ENCODE measurements at regions not wholly inside any gene's neighbourhood (a gene's known extent, or its start where the extent isn't known, plus 50 kb on each side); places are given as distances from the start of the nearest gene placed in this dataset.

- Histone ChIP-seq H3K4me1 (ENCODE audit: control insufficient read depth, low read depth, low read length) (no peaks in the 10 kb centered on the region), H3K36me3 (ENCODE audit: control insufficient read depth, insufficient read depth, low read length) (no peaks in the 10 kb centered on the region), H3K27me3 (ENCODE audit: insufficient read depth, low read length, poor library complexity) (no peaks in the 10 kb centered on the region), H3K4me2 (ENCODE audit: low read length) (no peak overlapping the region), H3K18ac (ENCODE audit: low read length) (no peak overlapping the region), H2AK5ac (ENCODE audit: low read length) (no peak overlapping the region), H3K4me3 (ENCODE audit: low read length) (no peak overlapping the region), H3K27ac (ENCODE audit: low read depth, low read length) (no peak overlapping the region), H3K9ac (ENCODE audit: low read length) (no peak overlapping the region), H4K5ac (ENCODE audit: low read length) (no peak overlapping the region), H4K8ac (ENCODE audit: low read depth, low read length) (no peak overlapping the region), H3K56ac (ENCODE audit: low read length) (no peak overlapping the region), H2BK5ac (ENCODE audit: low read length) (no peak overlapping the region), H3K4ac (ENCODE audit: low read depth, low read length) (no peak overlapping the region), H3K79me1 (ENCODE audit: low read length) (no peaks in the 10 kb centered on the region), H2BK120ac (ENCODE audit: low read depth, low read length) (no peak overlapping the region), H3K79me2 (ENCODE audit: control insufficient read depth, insufficient read depth, low read length) (no peaks in the 10 kb centered on the region), H3K23ac (ENCODE audit: low read length) (no peak overlapping the region), H2BK15ac (replicated peaks; ENCODE audit: low read depth) (no peak overlapping the region)
- WGBS (ENCODE audit: extremely low coverage, insufficient coverage, low lambda C conversion rate), result no CpG with 5 or more reads among the region's 3 CpGs
- DNase-seq, result no peak
Measured at GRCh38 chr1:162976628-162977027, 92.5 kb upstream of the RGS4 start.

- Histone ChIP-seq H3K4me3 (ENCODE audit: low read length) (no peak overlapping the region), H2BK120ac (ENCODE audit: low read depth, low read length) (no peak overlapping the region), H2BK15ac (replicated peaks; ENCODE audit: low read depth) (no peak overlapping the region), H3K36me3 (ENCODE audit: control insufficient read depth, insufficient read depth, low read length) (no peaks in the 10 kb centered on the region), H2AK5ac (ENCODE audit: low read length) (no peak overlapping the region), H3K79me1 (ENCODE audit: low read length) (no peaks in the 10 kb centered on the region), H3K56ac (ENCODE audit: low read length) (no peak overlapping the region), H3K23ac (ENCODE audit: low read length) (no peak overlapping the region), H3K4ac (ENCODE audit: low read depth, low read length) (no peak overlapping the region), H3K27ac (ENCODE audit: low read depth, low read length) (no peak overlapping the region), H3K4me1 (ENCODE audit: control insufficient read depth, low read depth, low read length) (no peaks in the 10 kb centered on the region), H3K9ac (ENCODE audit: low read length) (no peak overlapping the region), H3K79me2 (ENCODE audit: control insufficient read depth, insufficient read depth, low read length) (no peaks in the 10 kb centered on the region), H3K27me3 (ENCODE audit: insufficient read depth, low read length, poor library complexity) (no peaks in the 10 kb centered on the region), H3K18ac (ENCODE audit: low read length) (no peak overlapping the region), H2BK5ac (ENCODE audit: low read length) (no peak overlapping the region), H4K5ac (ENCODE audit: low read length) (no peak overlapping the region), H3K4me2 (ENCODE audit: low read length) (no peak overlapping the region), H4K8ac (ENCODE audit: low read depth, low read length) (no peak overlapping the region)
- no peak for DNase-seq
Measured at GRCh38 chr1:162974810-162975209, 94.4 kb upstream of the RGS4 start.

- Histone ChIP-seq H2BK5ac (ENCODE audit: low read length) (no peak overlapping the region), H3K4me1 (ENCODE audit: control insufficient read depth, low read depth, low read length) (no peaks in the 10 kb centered on the region), H2BK15ac (replicated peaks; ENCODE audit: low read depth) (no peak overlapping the region), H3K4ac (ENCODE audit: low read depth, low read length) (no peak overlapping the region), H3K23ac (ENCODE audit: low read length) (no peak overlapping the region), H3K4me2 (ENCODE audit: low read length) (no peak overlapping the region), H3K18ac (ENCODE audit: low read length) (no peak overlapping the region), H3K4me3 (ENCODE audit: low read length) (no peak overlapping the region), H3K36me3 (ENCODE audit: control insufficient read depth, insufficient read depth, low read length) (no peaks in the 10 kb centered on the region), H4K8ac (ENCODE audit: low read depth, low read length) (no peak overlapping the region), H2AK5ac (ENCODE audit: low read length) (no peak overlapping the region), H2BK120ac (ENCODE audit: low read depth, low read length) (no peak overlapping the region), H3K9ac (ENCODE audit: low read length) (no peak overlapping the region), H3K79me1 (ENCODE audit: low read length) (no peaks in the 10 kb centered on the region), H4K5ac (ENCODE audit: low read length) (no peak overlapping the region), H3K27me3 (ENCODE audit: insufficient read depth, low read length, poor library complexity) (no peaks in the 10 kb centered on the region), H3K27ac (ENCODE audit: low read depth, low read length) (no peak overlapping the region), H3K56ac (ENCODE audit: low read length) (no peak overlapping the region), H3K79me2 (ENCODE audit: control insufficient read depth, insufficient read depth, low read length) (no peaks in the 10 kb centered on the region)
- DNase-seq, result no peak
Measured at GRCh38 chr1:162973381-162973795, 95.8 kb upstream of the RGS4 start.

- no peak overlapping the region for H3K27ac ChIP-seq (ENCODE audit: low read depth, low read length)
- H3K56ac ChIP-seq (ENCODE audit: low read length), result no peak overlapping the region
- no peak overlapping the region for H3K18ac ChIP-seq (ENCODE audit: low read length)
- H3K4me2 ChIP-seq (ENCODE audit: low read length), result no peak overlapping the region
- H2BK15ac ChIP-seq (replicated peaks; ENCODE audit: low read depth), result no peak overlapping the region
- H4K5ac ChIP-seq (ENCODE audit: low read length), result no peak overlapping the region
- no peak for DNase-seq
- H2BK5ac ChIP-seq (ENCODE audit: low read length), result no peak overlapping the region
- no peak overlapping the region for H3K9ac ChIP-seq (ENCODE audit: low read length)
- H3K79me2 ChIP-seq (ENCODE audit: control insufficient read depth, insufficient read depth, low read length), result no peaks in the 10 kb centered on the region
- H3K23ac ChIP-seq (ENCODE audit: low read length), result no peak overlapping the region
- H3K4me1 ChIP-seq (ENCODE audit: control insufficient read depth, low read depth, low read length), result no peaks in the 10 kb centered on the region
- no CpG with 5 or more reads among the region's 4 CpGs for WGBS (ENCODE audit: extremely low coverage, insufficient coverage, low lambda C conversion rate)
- H3K79me1 ChIP-seq (ENCODE audit: low read length), result no peaks in the 10 kb centered on the region
- H2BK120ac ChIP-seq (ENCODE audit: low read depth, low read length), result no peak overlapping the region
- no peak overlapping the region for H3K4ac ChIP-seq (ENCODE audit: low read depth, low read length)
- H3K4me3 ChIP-seq (ENCODE audit: low read length), result no peak overlapping the region
- H3K36me3 ChIP-seq (ENCODE audit: control insufficient read depth, insufficient read depth, low read length), result no peaks in the 10 kb centered on the region
- no peak overlapping the region for H4K8ac ChIP-seq (ENCODE audit: low read depth, low read length)
- no peaks in the 10 kb centered on the region for H3K27me3 ChIP-seq (ENCODE audit: insufficient read depth, low read length, poor library complexity)
- H2AK5ac ChIP-seq (ENCODE audit: low read length), result no peak overlapping the region
Measured at GRCh38 chr1:162972773-162973172, 96.4 kb upstream of the RGS4 start.

GRCh38 chr1:162970021-162970420, 99.1 kb upstream of the RGS4 start:
- H3K79me2 ChIP-seq (ENCODE audit: control insufficient read depth, insufficient read depth, low read length), result no peaks in the 10 kb centered on the region
- no peak overlapping the region for H2BK5ac ChIP-seq (ENCODE audit: low read length)
- no peak overlapping the region for H3K9ac ChIP-seq (ENCODE audit: low read length)
- H3K27ac ChIP-seq (ENCODE audit: low read depth, low read length), result no peak overlapping the region
- no peaks in the 10 kb centered on the region for H3K4me1 ChIP-seq (ENCODE audit: control insufficient read depth, low read depth, low read length)
- H3K79me1 ChIP-seq (ENCODE audit: low read length), result no peaks in the 10 kb centered on the region
- no peak overlapping the region for H4K8ac ChIP-seq (ENCODE audit: low read depth, low read length)
- H4K5ac ChIP-seq (ENCODE audit: low read length), result no peak overlapping the region
- H3K18ac ChIP-seq (ENCODE audit: low read length), result no peak overlapping the region
- H3K4me3 ChIP-seq (ENCODE audit: low read length), result no peak overlapping the region
- no peak overlapping the region for H3K4ac ChIP-seq (ENCODE audit: low read depth, low read length)
- no peak overlapping the region for H3K23ac ChIP-seq (ENCODE audit: low read length)
- H2AK5ac ChIP-seq (ENCODE audit: low read length), result no peak overlapping the region
- DNase-seq, result no peak
- H3K36me3 ChIP-seq (ENCODE audit: control insufficient read depth, insufficient read depth, low read length), result no peaks in the 10 kb centered on the region
- WGBS (ENCODE audit: extremely low coverage, insufficient coverage, low lambda C conversion rate), result no CpG with 5 or more reads among the region's 3 CpGs
- H2BK120ac ChIP-seq (ENCODE audit: low read depth, low read length), result no peak overlapping the region
- H3K27me3 ChIP-seq (ENCODE audit: insufficient read depth, low read length, poor library complexity), result no peaks in the 10 kb centered on the region
- no peak overlapping the region for H3K4me2 ChIP-seq (ENCODE audit: low read length)
- no peak overlapping the region for H2BK15ac ChIP-seq (replicated peaks; ENCODE audit: low read depth)
- no peak overlapping the region for H3K56ac ChIP-seq (ENCODE audit: low read length)

- no peak overlapping the region for H2BK120ac ChIP-seq (ENCODE audit: low read depth, low read length)
- no peak overlapping the region for H4K8ac ChIP-seq (ENCODE audit: low read depth, low read length)
- no peak overlapping the region for H3K4ac ChIP-seq (ENCODE audit: low read depth, low read length)
- no peak overlapping the region for H4K5ac ChIP-seq (ENCODE audit: low read length)
- no peak overlapping the region for H3K18ac ChIP-seq (ENCODE audit: low read length)
- WGBS (ENCODE audit: extremely low coverage, insufficient coverage, low lambda C conversion rate), result no CpG with 5 or more reads among the region's 1 CpG
- no peak overlapping the region for H3K27ac ChIP-seq (ENCODE audit: low read depth, low read length)
- no peaks in the 10 kb centered on the region for H3K79me2 ChIP-seq (ENCODE audit: control insufficient read depth, insufficient read depth, low read length)
- H3K27me3 ChIP-seq (ENCODE audit: insufficient read depth, low read length, poor library complexity), result no peaks in the 10 kb centered on the region
- no peaks in the 10 kb centered on the region for H3K36me3 ChIP-seq (ENCODE audit: control insufficient read depth, insufficient read depth, low read length)
- H3K4me3 ChIP-seq (ENCODE audit: low read length), result no peak overlapping the region
- DNase-seq, result no peak
- no peak overlapping the region for H2BK15ac ChIP-seq (replicated peaks; ENCODE audit: low read depth)
- H3K79me1 ChIP-seq (ENCODE audit: low read length), result no peaks in the 10 kb centered on the region
- no peak overlapping the region for H2AK5ac ChIP-seq (ENCODE audit: low read length)
- no peaks in the 10 kb centered on the region for H3K4me1 ChIP-seq (ENCODE audit: control insufficient read depth, low read depth, low read length)
- no peak overlapping the region for H3K56ac ChIP-seq (ENCODE audit: low read length)
- no peak overlapping the region for H3K4me2 ChIP-seq (ENCODE audit: low read length)
- H2BK5ac ChIP-seq (ENCODE audit: low read length), result no peak overlapping the region
- H3K9ac ChIP-seq (ENCODE audit: low read length), result no peak overlapping the region
- no peak overlapping the region for H3K23ac ChIP-seq (ENCODE audit: low read length)
Measured at GRCh38 chr1:162966613-162967012, 102.5 kb upstream of the RGS4 start.

All from mesendoderm (in vitro differentiated cells).